ENCODE measurements at regions not wholly inside any gene's neighbourhood (a gene's known extent, or its start where the extent isn't known, plus 50 kb on each side); places are given as distances from the start of the nearest gene placed in this dataset.

DNA sequence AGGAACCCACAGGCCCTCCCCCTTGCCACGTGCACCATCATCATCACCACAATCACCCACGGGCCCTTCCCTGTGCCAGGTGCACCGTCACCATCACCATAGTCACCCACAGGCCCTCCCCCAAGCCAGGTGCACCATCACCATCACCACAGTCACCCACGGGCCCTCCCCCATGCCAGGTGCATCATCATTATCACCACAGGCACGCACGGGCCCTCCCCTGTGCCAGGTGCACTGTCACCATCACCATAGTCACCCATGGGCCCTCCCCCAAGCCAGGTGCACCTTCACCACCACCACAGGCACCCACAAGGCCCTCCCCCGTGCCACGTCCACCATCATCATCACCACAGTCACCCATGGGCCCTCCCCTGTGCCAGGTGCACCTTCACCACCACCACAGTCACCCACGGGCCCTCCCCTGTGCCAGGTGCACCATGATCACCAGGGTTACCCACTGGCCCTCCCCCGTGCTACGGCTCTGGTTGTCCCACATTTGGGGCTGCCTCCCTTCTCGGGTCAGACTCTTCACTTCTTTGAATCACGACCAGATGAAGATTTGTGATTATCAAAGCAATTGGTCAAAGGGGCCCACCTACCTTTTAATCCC is 69.1 kb upstream of the OLFM1 start:
- no peaks in the 10 kb centered on the region; the same call in 1 of the 2 replicates for H4K20me1 ChIP-seq (replicated peaks; ENCODE audit: control insufficient read depth, insufficient read depth, low read length)
- 1% methylated on average over 12 of the region's 13 CpGs for WGBS (ENCODE audit: insufficient coverage, low coverage, missing lambda C conversion rate)
- CTCF ChIA-PET (ENCODE audit: low intra/inter-chr PET ratio) = no interaction called here
- in situ Hi-C loops (cut with MboI) (no loop called here), intact Hi-C loops (cut with micrococcal nuclease) (no loop called here)
- FAIRE-seq = no peak
- no peak for DNase-seq (ENCODE audit: extremely low read depth in 1 of 4, low spot score in 3 of 4)
- TF ChIP-seq MCM2 (IDR thresholded peaks at IDR 0.05; ENCODE audit: low read depth) = no peak
- TF ChIP-seq, protein P1, sequence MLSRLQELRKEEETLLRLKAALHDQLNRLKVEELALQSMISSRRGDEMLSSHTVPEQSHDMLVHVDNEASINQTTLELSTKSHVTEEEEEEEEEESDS (CRISPR knock-in tag; IDR thresholded peaks at IDR 0.05) = no peak
- no peak for TF ChIP-seq NELFE (IDR thresholded peaks at IDR 0.05; ENCODE audit: insufficient read depth, insufficient read length)
- TF ChIP-seq HNRNPH1 (optimal IDR thresholded peaks at IDR 0.05; ENCODE audit: low read depth, low read length) = no peak
- no peak for TF ChIP-seq ZNF77 (CRISPR knock-in tag; IDR thresholded peaks at IDR 0.05)
- no peak for TF ChIP-seq U2AF1 (optimal IDR thresholded peaks at IDR 0.05; ENCODE audit: low read depth, low read length)
- TF ChIP-seq ZNF212 (CRISPR knock-in tag; IDR thresholded peaks at IDR 0.05) = no peak
- H3K9ac ChIP-seq (ENCODE audit: insufficient read depth in 1 of 2, low read depth in 2 of 2, low read length in 2 of 2) = no peak overlapping the region
- no peaks in the 10 kb centered on the region for H3K36me3 ChIP-seq (ENCODE audit: control insufficient read depth, insufficient read depth, low read length)
- ATAC-seq = no peak
- no peaks in the 10 kb centered on the region for H3K9me3 ChIP-seq (replicated peaks; ENCODE audit: control insufficient read depth, insufficient read depth, low read depth, low read length)
- no peak overlapping the region for H3K4me2 ChIP-seq (ENCODE audit: insufficient read depth, low read length)
- H3K79me2 ChIP-seq (ENCODE audit: control insufficient read depth, insufficient read depth, low read length) = no peaks in the 10 kb centered on the region
- H3K9me1 ChIP-seq (ENCODE audit: control insufficient read depth, insufficient read depth, low read length) = no peaks in the 10 kb centered on the region
- H3K4me3 ChIP-seq = no peak overlapping the region
- POLR2A ChIA-PET = interaction anchor here (1.3 kb wide), 1 partner anchor 12 kb away, joined by 3 read pairs; no protein-coding TSS in a partner anchor
- H3K4me1 ChIP-seq (replicated peaks in 1 of 2; ENCODE audit: control insufficient read depth in 2 of 2, insufficient read depth in 2 of 2, low read length in 2 of 2) = no peaks in the 10 kb centered on the region; a peak in 1 of 5 replicates
- BruUV-seq (replicated peaks) = no TSS peak
- peaks cover 6 to 47% of the 10 kb centered on the region in 2 experiments; a peak in 3 of 5 replicates for H3K27me3 ChIP-seq (ENCODE audit: control insufficient read depth in 2 of 2, insufficient read depth in 2 of 2, low read length in 2 of 2)
- no peak overlapping the region for H2AFZ ChIP-seq (ENCODE audit: low read depth, low read length)
- no peak overlapping the region for H3K27ac ChIP-seq (ENCODE audit: extremely low read depth, low read depth, low read length)
